ENCODE measurements at regions not wholly inside any gene's neighbourhood (a gene's known extent, or its start where the extent isn't known, plus 50 kb on each side); places are given as distances from the start of the nearest gene placed in this dataset.

GRCh38 chr2:215590010-215590745 is 154.3 kb upstream of the FN1 start:
- TF ChIP-seq, protein P1, sequence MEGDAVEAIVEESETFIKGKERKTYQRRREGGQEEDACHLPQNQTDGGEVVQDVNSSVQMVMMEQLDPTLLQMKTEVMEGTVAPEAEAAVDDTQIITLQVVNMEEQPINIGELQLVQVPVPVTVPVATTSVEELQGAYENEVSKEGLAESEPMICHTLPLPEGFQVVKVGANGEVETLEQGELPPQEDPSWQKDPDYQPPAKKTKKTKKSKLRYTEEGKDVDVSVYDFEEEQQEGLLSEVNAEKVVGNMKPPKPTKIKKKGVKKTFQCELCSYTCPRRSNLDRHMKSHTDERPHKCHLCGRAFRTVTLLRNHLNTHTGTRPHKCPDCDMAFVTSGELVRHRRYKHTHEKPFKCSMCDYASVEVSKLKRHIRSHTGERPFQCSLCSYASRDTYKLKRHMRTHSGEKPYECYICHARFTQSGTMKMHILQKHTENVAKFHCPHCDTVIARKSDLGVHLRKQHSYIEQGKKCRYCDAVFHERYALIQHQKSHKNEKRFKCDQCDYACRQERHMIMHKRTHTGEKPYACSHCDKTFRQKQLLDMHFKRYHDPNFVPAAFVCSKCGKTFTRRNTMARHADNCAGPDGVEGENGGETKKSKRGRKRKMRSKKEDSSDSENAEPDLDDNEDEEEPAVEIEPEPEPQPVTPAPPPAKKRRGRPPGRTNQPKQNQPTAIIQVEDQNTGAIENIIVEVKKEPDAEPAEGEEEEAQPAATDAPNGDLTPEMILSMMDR (IDR thresholded peaks at IDR 0.05; ENCODE audit: low read depth, low read length, poor library complexity, severe bottlenecking): no peak
- no peak for TF ChIP-seq EZH2phosphoT487 (IDR thresholded peaks at IDR 0.05; ENCODE audit: borderline replicate concordance, low read length)

All from DOHH2 (cell line).